ENCODE measurements at regions not wholly inside any gene's neighbourhood (a gene's known extent, or its start where the extent isn't known, plus 50 kb on each side); places are given as distances from the start of the nearest gene placed in this dataset.

GRCh38 chr1:79388694-79389361 is 382.3 kb upstream of the ADGRL4 start:
- intact Hi-C loops (cut with micrococcal nuclease; ENCODE audit: unreplicated experiment), result no loop called here
- BruUV-seq (replicated peaks), result no TSS peak
- H3K9me3 ChIP-seq (ENCODE audit: low read length), result no peaks in the 10 kb centered on the region
- H3K9me2 ChIP-seq (ENCODE audit: insufficient read depth, low read length), result no peaks in the 10 kb centered on the region
- no peak for TF ChIP-seq CTCF (conservative IDR thresholded peaks at IDR 0.05; ENCODE audit: low read length)
- no peak for TF ChIP-seq EZH2phosphoT487 (IDR thresholded peaks at IDR 0.05; ENCODE audit: borderline replicate concordance, low read depth, low read length)
- DNase-seq (ENCODE audit: low spot score), result no peak
- H3K4me3 ChIP-seq (ENCODE audit: low read depth, low read length, poor library complexity, severe bottlenecking), result no peak overlapping the region
- no peaks in the 10 kb centered on the region for H3K79me2 ChIP-seq (ENCODE audit: insufficient read depth, low read depth, low read length)
- CTCF ChIA-PET (ENCODE audit: unreplicated experiment), result no interaction called here
- POLR2A ChIA-PET, result no interaction called here
- H2AFZ ChIP-seq (ENCODE audit: low read length), result no peak overlapping the region
- no peaks in the 10 kb centered on the region for H4K20me1 ChIP-seq (ENCODE audit: insufficient read depth, low read length)
- H3K4me2 ChIP-seq (ENCODE audit: low read length), result no peak overlapping the region
- H3K36me3 ChIP-seq (ENCODE audit: insufficient read depth, low read length), result no peaks in the 10 kb centered on the region
- H3K27ac ChIP-seq (ENCODE audit: low read depth, low read length, poor library complexity, severe bottlenecking), result no peak overlapping the region
- no peaks in the 10 kb centered on the region for H3K4me1 ChIP-seq (ENCODE audit: insufficient read depth, low read length, poor library complexity, severe bottlenecking)

GRCh38 chr1:79386730-79387129 is 380.2 kb upstream of the ADGRL4 start:
- no peak overlapping the region for H3K27ac ChIP-seq (ENCODE audit: low read depth, low read length, poor library complexity, severe bottlenecking)
- no peak overlapping the region for H3K4me2 ChIP-seq (ENCODE audit: low read length)
- H3K9me3 ChIP-seq (ENCODE audit: low read length), result no peaks in the 10 kb centered on the region
- H3K4me3 ChIP-seq (ENCODE audit: low read depth, low read length, poor library complexity, severe bottlenecking), result no peak overlapping the region
- POLR2A ChIA-PET, result interaction anchor here (0.6 kb wide), 1 partner anchor 226 kb away, joined by 3 read pairs; no protein-coding TSS in a partner anchor
- no peak for DNase-seq (ENCODE audit: low spot score)
- H3K36me3 ChIP-seq (ENCODE audit: insufficient read depth, low read length), result no peaks in the 10 kb centered on the region
- TF ChIP-seq CTCF (conservative IDR thresholded peaks at IDR 0.05; ENCODE audit: low read length) (no peak), EZH2phosphoT487 (IDR thresholded peaks at IDR 0.05; ENCODE audit: borderline replicate concordance, low read depth, low read length) (no peak)
- H3K9me2 ChIP-seq (ENCODE audit: insufficient read depth, low read length), result no peaks in the 10 kb centered on the region
- no TSS peak for BruUV-seq (replicated peaks)
- no peaks in the 10 kb centered on the region for H3K4me1 ChIP-seq (ENCODE audit: insufficient read depth, low read length, poor library complexity, severe bottlenecking)
- intact Hi-C loops (cut with micrococcal nuclease; ENCODE audit: unreplicated experiment), result no loop called here
- no peak overlapping the region for H2AFZ ChIP-seq (ENCODE audit: low read length)
- CTCF ChIA-PET (ENCODE audit: unreplicated experiment), result no interaction called here
- H4K20me1 ChIP-seq (ENCODE audit: insufficient read depth, low read length), result no peaks in the 10 kb centered on the region
- H3K79me2 ChIP-seq (ENCODE audit: insufficient read depth, low read depth, low read length), result no peaks in the 10 kb centered on the region

GRCh38 chr1:79380078-79380477 is 373.5 kb upstream of the ADGRL4 start:
- Histone ChIP-seq H3K4me1 (ENCODE audit: insufficient read depth, low read length, poor library complexity, severe bottlenecking) (no peaks in the 10 kb centered on the region), H3K36me3 (ENCODE audit: insufficient read depth, low read length) (no peaks in the 10 kb centered on the region), H4K20me1 (ENCODE audit: insufficient read depth, low read length) (no peaks in the 10 kb centered on the region), H2AFZ (ENCODE audit: low read length) (no peak overlapping the region), H3K9me2 (ENCODE audit: insufficient read depth, low read length) (no peaks in the 10 kb centered on the region), H3K9me3 (ENCODE audit: low read length) (no peaks in the 10 kb centered on the region), H3K4me3 (ENCODE audit: low read depth, low read length, poor library complexity, severe bottlenecking) (no peak overlapping the region), H3K79me2 (ENCODE audit: insufficient read depth, low read depth, low read length) (no peaks in the 10 kb centered on the region), H3K27ac (ENCODE audit: low read depth, low read length, poor library complexity, severe bottlenecking) (no peak overlapping the region), H3K4me2 (ENCODE audit: low read length) (no peak overlapping the region)
- ChIA-PET POLR2A (no interaction called here), CTCF (ENCODE audit: unreplicated experiment) (no interaction called here)
- no peak for TF ChIP-seq EZH2phosphoT487 (IDR thresholded peaks at IDR 0.05; ENCODE audit: borderline replicate concordance, low read depth, low read length)
- peak; percentile 37; the same call in 1 of the 2 replicates for TF ChIP-seq CTCF (conservative IDR thresholded peaks at IDR 0.05; ENCODE audit: low read length)
- no TSS peak for BruUV-seq (replicated peaks)
- DNase-seq (ENCODE audit: low spot score), result no peak
- intact Hi-C loops (cut with micrococcal nuclease; ENCODE audit: unreplicated experiment), result no loop called here
